GM12865 (cell line): ENCODE measurements at regions not wholly inside any gene's neighbourhood (a gene's known extent, or its start where the extent isn't known, plus 50 kb on each side); places are given as distances from the start of the nearest gene placed in this dataset.
"Not testable (repeated sequence)": the region's sequence is repeated elsewhere in the genome, so short reads cannot be mapped to it uniquely, and the experiment has no call there.

Experiments
- DNase-seq: peaks from one replicate; pipeline ENCODE4 v3.0.0; 2010; ENCODE audit warnings: low read depth
- H3K4me3 ChIP-seq: 2 replicates; pipeline ENCODE4 v1.5.1; 2011; ENCODE audit warnings: mild to moderate bottlenecking, low read depth, low read length, control low read depth
- TF ChIP-seq, protein P1 (sequence below): IDR thresholded peaks from 2 replicates; pipeline ENCODE4 v1.5.1; 2011; ENCODE audit warnings: low read length, control low read depth, low read depth, inconsistent platforms; ENCODE audit not compliant: insufficient read depth; ENCODE audit errors: missing control alignments

DNA sequence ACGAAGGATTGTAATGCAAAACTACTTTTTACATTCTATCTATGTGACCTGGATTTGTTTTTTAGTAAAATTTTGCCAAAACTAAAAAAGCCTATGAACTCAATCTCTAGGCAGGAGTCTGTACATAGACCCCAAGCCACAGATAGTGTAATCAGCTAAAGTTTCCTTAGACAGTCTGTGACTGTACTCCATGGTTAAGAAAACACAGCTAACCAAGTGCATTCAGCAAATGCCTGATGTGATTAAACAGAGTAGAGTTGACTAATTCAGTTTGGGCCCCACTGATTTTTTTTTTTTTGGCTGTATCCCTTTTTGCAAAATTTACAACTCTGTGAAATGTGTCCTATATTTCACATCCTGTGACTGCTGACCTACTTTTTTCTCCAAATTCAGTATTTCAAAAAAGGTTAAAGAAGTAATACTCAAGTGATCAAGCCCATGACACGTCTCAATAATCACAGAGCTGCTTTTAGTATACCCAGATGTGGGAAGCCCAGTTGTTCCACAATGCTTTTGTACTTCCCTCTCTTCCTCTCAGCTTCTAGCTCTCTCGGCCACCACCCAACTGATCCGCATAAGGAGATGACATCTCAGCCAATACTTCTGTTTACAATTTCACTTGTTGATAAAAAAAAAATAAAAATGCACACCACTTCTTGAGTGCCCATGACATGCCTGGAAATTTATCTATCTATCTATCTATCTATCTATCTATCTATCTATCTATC lies 108.8 kb upstream of the TBX18 start:
- no peak for DNase-seq
- H3K4me3 ChIP-seq: no peak overlapping the region
- TF ChIP-seq, protein P1, sequence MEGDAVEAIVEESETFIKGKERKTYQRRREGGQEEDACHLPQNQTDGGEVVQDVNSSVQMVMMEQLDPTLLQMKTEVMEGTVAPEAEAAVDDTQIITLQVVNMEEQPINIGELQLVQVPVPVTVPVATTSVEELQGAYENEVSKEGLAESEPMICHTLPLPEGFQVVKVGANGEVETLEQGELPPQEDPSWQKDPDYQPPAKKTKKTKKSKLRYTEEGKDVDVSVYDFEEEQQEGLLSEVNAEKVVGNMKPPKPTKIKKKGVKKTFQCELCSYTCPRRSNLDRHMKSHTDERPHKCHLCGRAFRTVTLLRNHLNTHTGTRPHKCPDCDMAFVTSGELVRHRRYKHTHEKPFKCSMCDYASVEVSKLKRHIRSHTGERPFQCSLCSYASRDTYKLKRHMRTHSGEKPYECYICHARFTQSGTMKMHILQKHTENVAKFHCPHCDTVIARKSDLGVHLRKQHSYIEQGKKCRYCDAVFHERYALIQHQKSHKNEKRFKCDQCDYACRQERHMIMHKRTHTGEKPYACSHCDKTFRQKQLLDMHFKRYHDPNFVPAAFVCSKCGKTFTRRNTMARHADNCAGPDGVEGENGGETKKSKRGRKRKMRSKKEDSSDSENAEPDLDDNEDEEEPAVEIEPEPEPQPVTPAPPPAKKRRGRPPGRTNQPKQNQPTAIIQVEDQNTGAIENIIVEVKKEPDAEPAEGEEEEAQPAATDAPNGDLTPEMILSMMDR: no peak

DNA sequence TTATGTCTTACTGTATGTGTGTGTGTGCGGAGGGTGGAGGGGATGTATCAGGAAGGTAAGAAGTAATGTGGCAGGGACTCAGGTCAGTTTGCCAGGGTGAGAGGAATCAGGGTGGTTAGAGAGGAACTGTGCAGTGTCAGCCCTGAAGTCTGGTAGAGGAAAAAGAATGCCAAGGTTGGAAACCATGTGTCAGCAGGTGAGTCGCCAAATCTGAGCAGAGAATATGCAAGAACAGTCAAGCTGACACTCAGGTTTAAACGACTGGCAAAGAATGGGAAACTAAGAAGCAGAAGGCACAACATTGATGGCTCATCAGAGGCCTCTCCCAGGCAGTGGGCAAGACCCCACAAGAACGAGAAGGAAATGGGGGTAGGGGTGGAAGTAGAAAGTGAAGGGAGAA lies 107.5 kb upstream of the TBX18 start:
- TF ChIP-seq, protein P1: no peak
- DNase-seq: no peak
- H3K4me3 ChIP-seq: no peak overlapping the region

DNA sequence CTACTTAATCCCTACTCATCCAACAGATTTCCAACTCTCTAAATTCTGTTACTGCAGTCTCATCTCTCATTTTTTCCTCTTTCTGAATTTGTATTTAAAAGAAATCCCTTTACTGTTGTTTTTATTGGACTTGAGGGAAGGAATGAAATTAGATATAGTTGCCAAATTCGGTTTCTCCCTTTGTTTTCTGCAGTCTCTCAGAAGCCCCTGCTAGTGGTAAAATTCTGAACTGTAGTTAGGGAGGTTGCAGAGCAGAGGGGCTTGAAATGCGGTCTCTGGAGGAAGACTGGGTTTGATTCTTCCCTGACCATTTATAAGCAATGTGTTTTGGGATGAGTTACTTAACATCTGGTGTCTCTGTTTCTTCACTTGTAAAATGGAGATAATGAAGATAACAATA lies 106.3 kb upstream of the TBX18 start:
- TF ChIP-seq, protein P1: no peak
- no peak for DNase-seq
- H3K4me3 ChIP-seq: no peak overlapping the region

DNA sequence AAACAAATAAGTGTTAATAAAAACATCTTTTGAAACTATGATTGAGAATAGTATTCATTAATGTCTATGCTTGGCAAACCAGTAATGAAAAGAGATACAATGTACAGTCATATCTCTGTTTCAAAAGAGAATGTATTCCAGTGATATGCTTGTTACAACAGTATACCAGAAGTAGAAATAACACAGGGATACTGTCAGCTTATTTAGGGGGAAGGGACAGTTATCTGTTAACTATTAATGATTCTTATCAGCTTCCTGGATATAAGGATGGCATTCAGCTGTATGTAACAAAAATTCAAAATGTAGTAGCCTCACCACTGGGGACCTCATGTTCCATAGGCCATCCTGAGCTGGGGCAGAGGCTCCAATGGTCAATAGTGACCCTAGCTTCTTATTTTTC lies 103.8 kb upstream of the TBX18 start:
- no peak for DNase-seq
- H3K4me3 ChIP-seq: no peak overlapping the region
- TF ChIP-seq, protein P1: no peak

DNA sequence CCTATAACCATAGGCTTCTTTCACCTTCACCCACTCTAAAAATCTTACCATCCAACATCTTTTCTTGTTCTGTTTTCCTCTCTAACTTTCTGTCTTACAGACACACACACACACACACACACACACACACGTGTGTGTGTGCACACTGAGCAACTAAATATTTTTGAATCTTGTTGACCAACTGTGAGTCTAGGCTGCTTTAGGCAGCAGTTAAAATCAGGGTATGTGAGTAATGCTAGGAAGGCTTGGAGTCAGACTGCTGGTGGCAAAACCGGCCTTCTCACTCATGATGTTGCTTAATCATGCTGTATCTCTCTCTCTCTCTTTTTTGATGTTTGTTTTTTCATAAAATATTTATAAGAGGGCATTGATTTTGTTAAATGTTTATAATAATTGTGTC lies 103.1 kb upstream of the TBX18 start:
- H3K4me3 ChIP-seq: no peak overlapping the region
- no peak for DNase-seq
- TF ChIP-seq, protein P1: no peak

DNA sequence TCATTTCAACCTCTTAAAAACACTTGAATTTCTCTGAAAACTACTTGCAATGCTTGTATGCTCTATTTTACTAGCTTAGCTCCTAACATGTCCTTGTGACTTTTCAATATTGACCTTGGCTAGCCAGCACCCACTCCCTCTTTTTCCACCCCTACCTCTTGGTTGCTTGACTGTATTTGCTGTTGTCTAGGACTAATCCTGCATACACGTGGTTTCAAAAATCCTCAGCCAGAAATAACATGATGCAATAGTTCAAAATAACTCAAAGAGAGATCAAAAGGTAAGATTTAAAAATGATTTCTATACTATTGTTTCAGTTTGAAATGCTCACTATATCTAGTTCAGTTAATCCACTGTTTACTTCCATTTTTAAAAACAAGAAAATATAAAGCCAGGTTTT lies 102.3 kb upstream of the TBX18 start:
- DNase-seq: no peak
- no peak overlapping the region for H3K4me3 ChIP-seq
- TF ChIP-seq, protein P1: no peak

DNA sequence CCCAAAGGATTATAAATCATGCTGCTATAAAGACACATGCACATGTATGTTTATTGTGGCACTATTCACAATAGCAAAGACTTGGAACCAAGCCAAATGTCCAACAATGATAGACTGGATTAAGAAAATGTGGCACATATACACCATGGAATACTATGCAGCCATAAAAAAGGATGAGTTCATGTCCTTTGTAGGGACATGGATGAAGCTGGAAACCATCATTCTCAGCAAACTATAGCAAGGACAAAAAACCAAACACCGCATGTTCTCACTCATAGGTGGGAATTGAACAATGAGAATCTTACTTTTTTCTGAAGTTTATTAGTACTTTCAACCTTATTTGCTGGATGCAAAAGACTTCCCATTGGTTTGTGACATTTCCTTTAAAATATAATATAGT lies 101.0 kb upstream of the TBX18 start:
- H3K4me3 ChIP-seq, DNase-seq: not testable (repeated sequence)
